ENCODE measurements at regions not wholly inside any gene's neighbourhood (a gene's known extent, or its start where the extent isn't known, plus 50 kb on each side); places are given as distances from the start of the nearest gene placed in this dataset.
A peak's percentile ranks its signal among the peaks of the same experiment; 100 is the strongest.

DNA sequence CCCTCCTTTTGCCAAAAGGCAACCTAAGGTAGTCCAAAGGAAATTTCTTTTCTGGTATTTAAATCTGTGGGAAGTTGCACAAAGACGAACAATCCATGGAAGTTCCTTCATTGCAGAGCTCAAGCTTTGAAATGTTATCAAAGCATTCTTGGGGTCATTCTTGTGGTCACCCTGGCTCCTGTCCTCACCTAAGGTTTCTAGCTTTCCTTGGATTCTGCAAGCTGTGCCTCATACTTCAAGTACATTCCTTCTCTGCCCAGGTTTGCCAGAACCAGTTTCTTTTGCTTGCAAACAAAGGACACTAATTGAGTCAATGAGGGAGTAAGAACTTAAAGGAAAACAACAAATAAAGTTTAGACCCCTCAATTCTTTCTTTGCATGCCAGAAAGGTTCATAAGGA, 329.8 kb upstream of the PDZRN3 start:
- no peak for DNase-seq (ENCODE audit: low read depth)

DNA sequence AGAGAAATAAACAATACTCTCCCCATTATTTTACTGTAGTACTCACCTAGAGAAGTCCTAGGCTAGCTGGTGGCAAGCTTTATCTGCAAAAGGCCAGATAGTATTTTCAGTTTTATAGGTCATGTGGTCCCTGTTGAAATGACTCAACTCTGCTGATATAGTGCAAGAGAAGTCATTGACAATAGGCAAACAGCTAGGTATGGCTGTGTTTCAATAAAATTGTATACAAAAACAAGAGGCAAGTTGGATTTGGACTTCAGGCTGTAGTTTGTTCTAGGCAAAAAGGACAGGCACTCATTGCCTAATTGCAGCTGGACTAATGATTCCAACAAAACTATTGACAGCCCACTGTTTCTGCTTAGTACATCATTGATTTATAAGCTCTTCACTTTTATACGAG, 328.0 kb upstream of the PDZRN3 start:
- no peak for DNase-seq (ENCODE audit: low read depth)

DNA sequence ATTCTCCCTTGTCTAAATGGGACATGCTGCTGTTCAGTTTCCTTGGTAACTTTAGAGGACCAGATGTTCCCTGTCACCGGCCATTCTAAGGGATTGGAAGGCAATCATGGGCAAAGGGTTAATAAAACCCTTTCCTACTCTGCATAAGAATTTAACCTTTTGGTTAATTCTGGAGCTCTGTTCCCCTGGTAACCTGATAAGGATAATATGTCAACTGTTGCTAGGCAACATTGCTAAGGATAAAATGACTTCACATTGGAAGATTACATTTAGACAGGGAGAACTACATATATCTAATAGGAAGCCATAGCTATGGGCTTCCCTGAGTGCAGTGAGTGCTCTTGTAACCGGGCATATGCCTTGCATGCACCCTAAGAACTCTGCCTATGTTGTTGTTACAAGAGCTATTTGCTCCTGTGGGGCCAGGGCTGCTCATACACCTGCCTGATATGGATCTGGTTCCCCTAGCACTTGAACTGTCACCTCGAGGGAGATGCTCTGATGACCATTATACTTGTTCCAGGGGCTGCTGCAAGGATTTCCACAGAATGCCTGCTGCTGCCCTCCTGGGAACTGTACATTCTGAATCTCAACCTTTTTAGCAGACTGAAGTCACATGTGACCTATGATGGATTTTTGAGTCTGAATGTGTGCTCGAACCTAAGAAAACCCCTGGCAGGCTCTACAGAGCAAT, 326.3 kb upstream of the PDZRN3 start:
- no peak for DNase-seq (ENCODE audit: low read depth)

- no peak for DNase-seq (ENCODE audit: low read depth)
Measured at GRCh38 chr3:73945541-73945940, 320.8 kb upstream of the PDZRN3 start.

- no peak for DNase-seq (ENCODE audit: low read depth)
Measured at GRCh38 chr3:73939985-73940384, 315.2 kb upstream of the PDZRN3 start.

DNA sequence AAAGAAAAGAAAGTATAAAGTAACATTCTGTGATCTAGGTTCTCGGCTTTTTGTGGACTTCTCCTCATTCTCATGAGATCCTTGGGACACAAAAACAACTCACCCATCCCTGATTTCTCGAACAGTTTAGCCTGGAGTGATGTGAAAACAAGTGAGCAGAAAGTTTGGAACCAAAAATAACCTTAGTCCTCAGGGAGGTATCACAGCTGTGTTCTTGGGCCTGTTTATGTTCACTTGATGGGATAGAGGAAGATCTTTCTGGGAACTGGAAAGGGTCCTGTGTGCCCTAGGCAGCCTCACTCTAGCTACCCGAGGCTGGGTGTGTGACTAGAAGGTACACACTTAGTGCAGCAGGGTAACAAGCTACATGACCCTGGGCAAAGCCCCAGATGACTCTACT, 308.8 kb upstream of the PDZRN3 start:
- DNase-seq (ENCODE audit: low read depth), result no peak

GRCh38 chr3:73927203-73927570, 302.4 kb upstream of the PDZRN3 start:
- no peak for DNase-seq (ENCODE audit: low read depth)

GRCh38 chr3:73926360-73927202, 301.8 kb upstream of the PDZRN3 start:
- no peak for DNase-seq (ENCODE audit: low read depth)

GRCh38 chr3:73925011-73925410, 300.3 kb upstream of the PDZRN3 start:
- no peak for DNase-seq (ENCODE audit: low read depth)

DNA sequence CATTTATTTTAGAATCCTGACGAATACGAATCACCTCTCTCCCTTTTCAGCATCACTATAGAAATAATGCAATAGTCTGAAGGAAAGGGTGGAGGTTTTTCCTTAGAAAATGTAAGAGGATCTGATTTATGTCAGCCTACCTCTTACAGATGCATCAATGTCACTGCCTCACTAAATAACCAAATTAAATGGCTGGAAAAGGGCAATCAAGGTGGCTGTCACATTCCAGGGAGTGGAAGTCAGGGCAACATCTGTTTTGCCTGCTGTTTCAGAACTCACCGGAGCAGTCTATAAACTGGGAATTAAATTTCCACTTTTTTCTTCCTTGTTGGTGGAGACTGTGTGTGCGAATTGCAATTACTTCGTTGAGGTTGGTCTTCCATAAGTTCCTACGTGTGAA, 299.3 kb upstream of the PDZRN3 start:
- DNase-seq (ENCODE audit: low read depth), result no peak

GRCh38 chr3:73917643-73918042, 292.9 kb upstream of the PDZRN3 start:
- DNase-seq (ENCODE audit: low read depth), result no peak

DNA sequence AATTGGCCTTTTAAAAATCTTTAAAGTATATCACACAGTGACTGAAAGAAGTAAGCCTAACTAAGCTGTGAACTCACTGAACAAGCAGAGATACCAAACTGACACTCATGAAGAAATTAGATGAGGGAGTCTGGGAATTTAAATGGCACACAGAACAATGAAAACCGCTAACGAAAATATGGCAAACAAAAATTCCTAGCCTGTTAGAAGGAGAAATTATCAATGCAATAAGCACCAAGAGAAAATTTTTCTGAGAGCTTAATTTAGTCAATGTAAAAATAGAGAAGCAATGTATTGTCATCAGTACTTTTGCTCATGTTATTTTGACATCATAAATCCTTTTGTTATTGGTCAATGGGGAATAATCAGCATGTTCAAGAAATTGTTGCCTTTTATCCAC, 291.1 kb upstream of the PDZRN3 start:
- no peak for DNase-seq (ENCODE audit: low read depth)

GRCh38 chr3:73908218-73908617, 283.5 kb upstream of the PDZRN3 start:
- no peak for DNase-seq (ENCODE audit: low read depth)

- DNase-seq (ENCODE audit: low read depth), result no peak
Measured at GRCh38 chr3:73901686-73902085, 276.9 kb upstream of the PDZRN3 start.

- no peak for DNase-seq (ENCODE audit: low read depth)
Measured at GRCh38 chr3:73894474-73895213, 269.9 kb upstream of the PDZRN3 start.

DNA sequence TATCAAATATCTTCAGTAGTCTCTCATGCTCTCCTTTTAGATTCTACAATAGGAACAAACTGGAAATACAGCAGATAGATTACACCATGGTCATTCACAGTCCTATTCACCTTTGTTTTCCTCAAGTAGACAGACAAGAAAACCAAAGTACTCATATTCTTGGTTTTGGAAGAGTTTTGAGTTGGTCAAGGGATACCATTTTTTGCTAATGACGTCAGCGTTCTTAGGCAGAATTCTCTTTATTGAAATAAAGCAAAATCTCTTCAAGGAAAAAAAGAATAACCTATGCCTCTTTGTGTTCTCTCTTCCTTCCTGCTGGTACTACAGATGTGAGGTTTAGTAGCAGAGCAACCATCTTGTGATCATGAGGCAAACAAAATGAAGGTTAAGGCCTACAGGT, 268.3 kb upstream of the PDZRN3 start:
- DNase-seq (ENCODE audit: low read depth), result no peak

DNA sequence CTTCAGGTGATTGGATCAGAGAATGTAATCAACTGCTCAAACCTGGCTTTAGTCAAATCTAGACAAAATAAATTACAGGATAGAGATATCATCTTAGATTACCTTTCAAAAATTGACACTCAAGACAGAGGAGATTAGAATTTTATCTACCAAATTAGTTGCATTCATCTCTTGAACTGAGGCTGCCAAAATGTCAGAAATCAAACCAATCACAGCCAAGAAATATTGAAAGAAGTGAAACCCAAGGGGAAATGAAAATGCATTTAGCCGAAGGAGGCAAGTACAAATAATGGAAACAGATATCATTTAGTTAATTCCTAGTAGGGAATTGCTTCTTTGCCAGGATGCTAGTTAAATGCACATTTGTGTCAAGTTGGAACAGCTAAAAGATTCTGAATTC, 261.1 kb upstream of the PDZRN3 start:
- DNase-seq (ENCODE audit: low read depth), result no peak

- no peak for DNase-seq (ENCODE audit: low read depth)
Measured at GRCh38 chr3:73884361-73884760, 259.6 kb upstream of the PDZRN3 start.

- no peak for DNase-seq (ENCODE audit: low read depth)
Measured at GRCh38 chr3:73883497-73883896, 258.8 kb upstream of the PDZRN3 start.

DNA sequence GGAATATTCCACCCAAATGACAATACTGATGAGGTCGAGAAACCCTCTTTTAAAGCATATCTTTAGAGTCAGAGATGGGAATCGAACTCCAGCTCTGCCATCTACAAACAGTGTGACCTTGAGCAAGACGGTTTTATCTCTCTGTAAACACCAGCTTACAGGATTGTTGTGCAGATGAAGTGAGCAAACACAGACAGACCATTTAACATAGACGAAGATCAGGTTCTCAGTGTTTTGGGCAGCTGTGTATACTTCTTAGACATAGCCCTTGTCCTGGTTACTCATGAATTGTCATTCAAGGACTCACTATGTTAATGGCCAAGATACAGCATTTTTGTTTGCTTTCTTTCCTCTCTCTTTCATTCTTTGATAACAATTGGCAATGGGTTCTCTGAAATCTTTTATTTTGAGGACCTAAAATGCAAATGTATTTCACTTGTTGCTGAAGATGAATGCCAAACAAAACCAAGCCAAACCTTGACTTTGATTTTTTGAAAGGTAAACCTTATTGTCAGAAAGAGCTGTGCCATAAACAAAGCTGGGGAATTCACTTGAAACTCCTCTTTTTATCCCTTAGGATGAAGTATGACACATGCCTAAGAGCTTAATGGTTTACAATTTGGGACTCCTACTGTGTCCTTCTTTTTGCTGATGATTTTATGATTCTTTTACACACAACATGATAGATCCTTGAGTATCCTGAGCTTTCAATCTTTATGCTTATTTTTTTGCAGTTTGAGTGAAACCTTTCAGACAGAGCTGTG, 250.0 kb upstream of the PDZRN3 start:
- DNase-seq (ENCODE audit: low read depth), result no peak

DNA sequence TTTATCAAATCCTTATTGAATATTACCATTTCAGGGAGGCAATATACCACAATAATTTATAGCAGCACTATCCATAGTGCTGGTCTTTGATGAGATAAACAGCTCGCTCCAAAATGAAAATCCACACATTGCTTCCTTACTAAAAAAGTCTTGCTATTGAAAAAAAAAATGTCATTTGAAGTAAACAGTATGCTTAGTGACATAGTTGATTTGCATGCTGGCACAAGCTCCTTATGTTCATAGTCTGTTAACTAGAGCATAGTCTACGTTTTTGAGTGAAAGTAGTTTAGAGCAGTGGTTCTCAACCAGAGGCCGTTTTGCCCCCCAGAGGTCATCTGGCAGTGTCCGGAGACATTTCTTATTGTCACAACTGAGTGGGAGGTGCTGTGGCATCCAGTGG, 249.4 kb upstream of the PDZRN3 start:
- DNase-seq (ENCODE audit: low read depth), result no peak

DNA sequence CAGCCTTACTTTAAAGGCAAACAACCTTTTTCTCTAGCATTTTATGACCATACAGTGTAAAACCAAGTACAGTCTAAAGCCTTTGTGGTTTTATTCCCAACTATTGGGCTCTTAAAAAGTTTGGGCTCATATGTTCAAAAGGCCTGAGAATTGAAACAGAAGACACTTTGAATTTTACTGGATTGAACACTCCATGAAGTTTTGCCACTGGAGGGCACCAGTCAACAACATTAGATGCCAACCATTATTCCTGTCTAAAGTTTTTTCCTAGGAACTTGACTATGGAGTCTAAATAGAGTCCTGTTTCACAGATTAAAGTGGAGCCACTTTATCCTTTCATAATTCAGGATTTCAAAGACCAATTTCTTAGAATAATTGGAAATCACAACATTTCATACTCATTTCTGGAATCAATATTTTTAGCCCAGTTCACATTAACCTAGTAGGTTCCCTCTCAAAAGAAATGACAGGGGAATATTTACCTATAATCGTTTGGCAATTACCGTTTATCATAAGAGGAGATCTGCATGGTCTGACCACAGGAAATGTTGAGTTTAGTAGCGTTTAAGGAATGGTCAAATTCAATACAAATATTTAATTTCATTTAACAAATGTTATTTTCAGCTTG, 244.1 kb upstream of the PDZRN3 start:
- peak; percentile 35 for DNase-seq (ENCODE audit: low read depth)

All from fibroblast of gingiva (primary cell).